SU-DHL-6 (cell line): ENCODE measurements at regions not wholly inside any gene's neighbourhood (a gene's known extent, or its start where the extent isn't known, plus 50 kb on each side); places are given as distances from the start of the nearest gene placed in this dataset.

Experiments
- H2AFZ ChIP-seq: fragments of 200-600 bp; sonication (generic); 2 replicates; pipeline ENCODE4 v1.6.1; 2014; ENCODE audit warnings: low read depth, mild to moderate bottlenecking, moderate library complexity, mixed read lengths, antibody characterized with exemption, low read length; ENCODE audit not compliant: severe bottlenecking
- H3F3A ChIP-seq: fragments of 200-600 bp; shearing (Covaris generic); 2 replicates; pipeline ENCODE4 v1.6.0; 2016; ENCODE audit warnings: antibody characterized with exemption, mild to moderate bottlenecking; ENCODE audit not compliant: insufficient read depth
- H3K27ac ChIP-seq: fragments of 200-600 bp; sonication (generic); 2 replicates; pipeline ENCODE4 v1.5.1; 2016; ENCODE audit warnings: low read depth, mild to moderate bottlenecking, low read length, moderate library complexity, mixed read lengths
- H3K27me3 ChIP-seq: fragments of 200-600 bp; sonication (generic), shearing (Covaris generic); 2 replicates; pipeline ENCODE4 v1.6.0; 2014; ENCODE audit warnings: mild to moderate bottlenecking, low read length
- H3K36me3 ChIP-seq: fragments of 200-600 bp; sonication (generic); 2 replicates; pipeline ENCODE4 v1.6.1; 2014; ENCODE audit warnings: mild to moderate bottlenecking, low read length, mixed read lengths
- H3K4me2 ChIP-seq: fragments of 300-600, 200-600 bp; shearing (Covaris generic), sonication (generic); 2 replicates; pipeline ENCODE4 v1.6.0; 2014; ENCODE audit warnings: low read length, low read depth, mild to moderate bottlenecking; ENCODE audit not compliant: poor library complexity, severe bottlenecking
- H3K4me3 ChIP-seq: fragments of 200-600 bp; sonication (generic); 2 replicates; pipeline ENCODE4 v1.5.1; 2014; ENCODE audit warnings: antibody characterized with exemption, low read length, mild to moderate bottlenecking, mixed read lengths; ENCODE audit not compliant: insufficient read depth, poor library complexity, severe bottlenecking
- H3K79me2 ChIP-seq: fragments of 200-600 bp; sonication (generic); 2 replicates; pipeline ENCODE4 v1.6.1; 2014; ENCODE audit warnings: mild to moderate bottlenecking, low read length, moderate library complexity; ENCODE audit not compliant: insufficient read depth
- H3K9ac ChIP-seq: fragments of 200-600 bp; sonication (generic); 2 replicates; pipeline ENCODE4 v1.7.0; 2014; ENCODE audit warnings: mild to moderate bottlenecking, low read length
- H3K9me2 ChIP-seq: fragments of 200-600 bp; sonication (generic); replicated peaks from 2 replicates; pipeline ENCODE4 v1.6.1; 2014; ENCODE audit warnings: low read length; ENCODE audit not compliant: insufficient read depth
- H3K9me3 ChIP-seq: fragments of 200-600 bp; sonication (generic); 2 replicates; pipeline ENCODE4 v1.6.1; 2014; ENCODE audit warnings: low read length, mixed read lengths; ENCODE audit not compliant: insufficient read depth
- H4K20me1 ChIP-seq: fragments of 200-600 bp; sonication (generic); 2 replicates; pipeline ENCODE4 v1.6.1; 2014; ENCODE audit warnings: low read depth, mild to moderate bottlenecking, antibody characterized with exemption, low read length, moderate library complexity, mixed read lengths
- CTCF ChIP-seq: fragments of 200-600 bp; sonication (generic); IDR thresholded peaks from one replicate; pipeline ENCODE4 v1.5.1; 2017; ENCODE audit warnings: antibody characterized with exemption, mild to moderate bottlenecking, low read length, moderate library complexity; ENCODE audit not compliant: insufficient read depth, poor library complexity, severe bottlenecking
- EZH2phosphoT487 ChIP-seq: fragments of 200-600 bp; sonication (generic), shearing (Covaris generic); conservative IDR thresholded peaks from 2 replicates; pipeline ENCODE4 v1.6.1; 2018; ENCODE audit warnings: mild to moderate bottlenecking, antibody characterized with exemption, low read length, moderate library complexity, mixed read lengths

GRCh38 chr1:228850141-228851100 lies 115.1 kb downstream of the RHOU start:
- no peak overlapping the region for H3K27ac ChIP-seq
- no peak overlapping the region for H3K9ac ChIP-seq
- H3K36me3 ChIP-seq: no peaks in the 10 kb centered on the region
- no peak overlapping the region for H3K4me2 ChIP-seq
- H3K79me2 ChIP-seq: no peaks in the 10 kb centered on the region
- no peaks in the 10 kb centered on the region for H3F3A ChIP-seq
- H3K9me2 ChIP-seq: no peaks in the 10 kb centered on the region
- H3K4me3 ChIP-seq: no peak overlapping the region
- TF ChIP-seq CTCF (no peak), EZH2phosphoT487 (no peak)
- no peaks in the 10 kb centered on the region for H3K27me3 ChIP-seq
- no peaks in the 10 kb centered on the region for H3K9me3 ChIP-seq
- H2AFZ ChIP-seq: no peak overlapping the region
- H4K20me1 ChIP-seq: no peaks in the 10 kb centered on the region

- no peak overlapping the region for H2AFZ ChIP-seq
- no peaks in the 10 kb centered on the region for H3K27me3 ChIP-seq
- no peak overlapping the region for H3K27ac ChIP-seq
Observed at GRCh38 chr1:228851193-228851592, 115.9 kb downstream of the RHOU start.

GRCh38 chr1:228851618-228852017 lies 116.3 kb downstream of the RHOU start:
- Histone ChIP-seq H3K9me3 (no peaks in the 10 kb centered on the region), H3K9ac (no peak overlapping the region), H3K27ac (no peak overlapping the region), H3K36me3 (no peaks in the 10 kb centered on the region), H2AFZ (no peak overlapping the region), H3K9me2 (no peaks in the 10 kb centered on the region), H3K79me2 (no peaks in the 10 kb centered on the region), H3F3A (no peaks in the 10 kb centered on the region), H3K27me3 (no peaks in the 10 kb centered on the region), H4K20me1 (no peaks in the 10 kb centered on the region), H3K4me2 (no peak overlapping the region), H3K4me3 (no peak overlapping the region)
- TF ChIP-seq CTCF (no peak), EZH2phosphoT487 (no peak)

More at GRCh38 chr1:228851193-228851592, 115.9 kb downstream of the RHOU start:
- H4K20me1 ChIP-seq: no peaks in the 10 kb centered on the region
- no peaks in the 10 kb centered on the region for H3K9me2 ChIP-seq
- H3K4me3 ChIP-seq: no peak overlapping the region
- no peaks in the 10 kb centered on the region for H3F3A ChIP-seq
- H3K9ac ChIP-seq: no peak overlapping the region
- H3K36me3 ChIP-seq: no peaks in the 10 kb centered on the region
- H3K79me2 ChIP-seq: no peaks in the 10 kb centered on the region
- H3K4me2 ChIP-seq: no peak overlapping the region
- TF ChIP-seq EZH2phosphoT487: no peak
- no peak for TF ChIP-seq CTCF
- no peaks in the 10 kb centered on the region for H3K9me3 ChIP-seq
